K562 (cell line): ENCODE measurements at regions not wholly inside any gene's neighbourhood (a gene's known extent, or its start where the extent isn't known, plus 50 kb on each side); places are given as distances from the start of the nearest gene placed in this dataset.

Experiments used
- ATAC-seq: fragments of 200-7000 bp; cut with Tn5 transposase; 3 replicates; pipeline ENCODE4 v1.9.1; 2020; ENCODE audit warnings: moderate library complexity
- BruUV-seq: library from RNA; stranded (reverse); fragments of 400-500 nt; replicated peaks from 2 replicates; lab custom pipeline; 2021; lab: Mats Ljungman, UMichigan
- CTCF ChIA-PET: fragments of 300-600 bp; formaldehyde crosslinking; extraction: SDS; loops from one replicate; lab custom pipeline; 2021; ENCODE audit warnings: low intra/inter-chr PET ratio; lab: Yijun Ruan, JAX
- POLR2A ChIA-PET: fragments of 300-600, 350-650 bp; sonication (Branson Sonifier 250); formaldehyde crosslinking; extraction: SDS; loops from one replicate; lab custom pipeline; 2021; ENCODE audit warnings: antibody characterized with exemption, inconsistent platforms; lab: Yijun Ruan, JAX
- DNase-seq, 4 experiments: peaks; one replicate each; pipeline versions ENCODE4 v3.0.0 to v3.0.0-alpha.2; 2011 to 2018; ENCODE audit warnings: low spot score in 3 of 4, mixed read lengths in 3 of 4; ENCODE audit errors: extremely low read depth in 1 of 4
- FAIRE-seq: peaks from 2 replicates; lab custom pipeline; 2011; peaks lifted over from hg19 to GRCh38; lab: Jason Lieb, UNC
- H2AFZ ChIP-seq: 2 replicates; pipeline ENCODE4 v1.6.0; 2011; ENCODE audit warnings: low read depth, low read length, control low read depth, inconsistent platforms
- H3K27ac ChIP-seq: fragments of 200-600 bp; 3 replicates; pipeline ENCODE4 v1.8.0; 2011; ENCODE audit warnings: low read depth, mild to moderate bottlenecking, control low read depth, inconsistent platforms, low read length, moderate library complexity, mixed read lengths; ENCODE audit errors: extremely low read depth
- H3K27me3 ChIP-seq, 2 experiments: fragments of 300-600 bp in 1 of 2; 2 replicates in 1 of 2; 3 replicates in 1 of 2; pipeline versions ENCODE4 v1.6.0 to v1.8.0; 2011; ENCODE audit warnings: inconsistent platforms in 2 of 2, low read length in 2 of 2, mild to moderate bottlenecking in 1 of 2, mixed read lengths in 1 of 2, moderate library complexity in 1 of 2; ENCODE audit not compliant: control insufficient read depth in 2 of 2, insufficient read depth in 2 of 2
- H3K36me3 ChIP-seq: fragments of 300-600 bp; 3 replicates; pipeline ENCODE4 v1.8.0; 2011; ENCODE audit warnings: mild to moderate bottlenecking, low read length, inconsistent platforms; ENCODE audit not compliant: control insufficient read depth, insufficient read depth
- H3K4me1 ChIP-seq, 2 experiments: fragments of 200-600 bp in 1 of 2; replicated peaks in 1 of 2; 2 replicates in 1 of 2; 3 replicates in 1 of 2; pipeline versions ENCODE4 v1.5.1 to v1.8.0; 2011; ENCODE audit warnings: inconsistent platforms in 2 of 2, low read length in 2 of 2, mild to moderate bottlenecking in 1 of 2, mixed read lengths in 1 of 2, moderate library complexity in 1 of 2; ENCODE audit not compliant: control insufficient read depth in 2 of 2, insufficient read depth in 2 of 2
- H3K4me2 ChIP-seq: 2 replicates; pipeline ENCODE4 v1.6.1; 2011; ENCODE audit warnings: low read length, control low read depth, inconsistent platforms, mixed read lengths; ENCODE audit not compliant: insufficient read depth
- H3K4me3 ChIP-seq: fragments of 200-600 bp; sonication (generic), shearing (Covaris generic); 2 replicates; pipeline ENCODE4 v1.5.1; 2016; ENCODE audit warnings: control low read depth, inconsistent platforms
- H3K79me2 ChIP-seq: fragments of 200-600 bp; 3 replicates; pipeline ENCODE4 v1.8.0; 2011; ENCODE audit warnings: low read length, inconsistent platforms; ENCODE audit not compliant: control insufficient read depth, insufficient read depth
- H3K9ac ChIP-seq, 2 experiments: 2 replicates each; pipeline versions ENCODE4 v1.6.0 to v1.6.1; 2011; ENCODE audit warnings: low read depth in 2 of 2, low read length in 2 of 2, control low read depth in 1 of 2, inconsistent platforms in 1 of 2, mild to moderate bottlenecking in 1 of 2, mixed read lengths in 1 of 2; ENCODE audit not compliant: insufficient read depth in 1 of 2
- H3K9me1 ChIP-seq: one replicate; pipeline ENCODE4 v1.6.0; 2011; ENCODE audit warnings: inconsistent platforms, mild to moderate bottlenecking, low read length, moderate library complexity; ENCODE audit not compliant: control insufficient read depth, insufficient read depth
- H3K9me3 ChIP-seq: replicated peaks from 2 replicates; pipeline ENCODE4 v1.5.1; 2011; ENCODE audit warnings: low read depth, low read length, inconsistent platforms; ENCODE audit not compliant: control insufficient read depth, insufficient read depth
- H4K20me1 ChIP-seq: replicated peaks from 2 replicates; pipeline ENCODE4 v1.6.1; 2011; ENCODE audit warnings: low read length, inconsistent platforms, mixed read lengths; ENCODE audit not compliant: control insufficient read depth, insufficient read depth
- E2F6 ChIP-seq, 2 experiments: IDR thresholded peaks; 2 replicates each; pipeline ENCODE4 v1.6.1; 2011; ENCODE audit warnings: borderline replicate concordance in 1 of 2, control low read depth in 1 of 2, low read depth in 1 of 2, low read length in 1 of 2, mild to moderate bottlenecking in 1 of 2, mixed read lengths in 1 of 2, moderate library complexity in 1 of 2; ENCODE audit not compliant: insufficient read depth in 1 of 2, insufficient read length in 1 of 2, poor library complexity in 1 of 2, severe bottlenecking in 1 of 2; ENCODE audit errors: extremely low read depth in 1 of 2
- FUS ChIP-seq: fragments of 200-400 bp; formaldehyde crosslinking; optimal IDR thresholded peaks from 2 replicates; pipeline ENCODE3; 2017; ENCODE audit warnings: low read depth, low read length
- GTF2B ChIP-seq: IDR thresholded peaks from 2 replicates; pipeline ENCODE4 v1.6.1; 2011; ENCODE audit not compliant: insufficient read length; ENCODE audit errors: extremely low read depth
- L3MBTL2 ChIP-seq: fragments of 450-650 bp; IDR thresholded peaks from 2 replicates; pipeline ENCODE4 v1.6.1; 2016; ENCODE audit warnings: mild to moderate bottlenecking, moderate library complexity
- MEIS2 ChIP-seq: fragments of 450-650 bp; IDR thresholded peaks from 2 replicates; pipeline ENCODE4 v1.6.1; 2014; ENCODE audit warnings: mild to moderate bottlenecking; ENCODE audit not compliant: partially characterized antibody
- NCOA6 ChIP-seq: fragments of 450-650 bp; IDR thresholded peaks from 2 replicates; pipeline ENCODE4 v1.6.1; 2017; ENCODE audit warnings: mild to moderate bottlenecking
- NFATC3 ChIP-seq: fragments of 450-650 bp; IDR thresholded peaks from 2 replicates; pipeline ENCODE4 v1.6.1; 2017; ENCODE audit warnings: mild to moderate bottlenecking
- PKNOX1 ChIP-seq: fragments of 450-650 bp; IDR thresholded peaks from 2 replicates; pipeline ENCODE4 v1.6.1; 2016
- RUNX1 ChIP-seq: sonication (generic); IDR thresholded peaks from 2 replicates; pipeline ENCODE4 v1.6.1; 2016; ENCODE audit warnings: antibody characterized with exemption, low read depth
- SMC3 ChIP-seq: conservative IDR thresholded peaks from 2 replicates; pipeline ENCODE4 v1.6.1; 2011; ENCODE audit warnings: low read depth, low read length, improper control_type of control experiment; ENCODE audit not compliant: insufficient read depth
- STAT5B ChIP-seq: fragments of 250-450 bp; sonication (Bioruptor Pico); IDR thresholded peaks from 2 replicates; pipeline ENCODE4 v1.8.0; 2021; ENCODE audit warnings: mild to moderate bottlenecking, inconsistent platforms
- TAF15 ChIP-seq: fragments of 200-400 bp; formaldehyde crosslinking; IDR thresholded peaks from 2 replicates; pipeline ENCODE4 v1.6.1; 2017; ENCODE audit warnings: mild to moderate bottlenecking, low read depth, low read length, moderate library complexity
- TCFL5 ChIP-seq: fragments of 250-450 bp; sonication (Bioruptor Pico); conservative IDR thresholded peaks from 2 replicates; pipeline ENCODE4 v1.6.1; 2021; ENCODE audit warnings: mild to moderate bottlenecking, moderate library complexity, matching md5 sums
- WGBS: fragments of 100-300 bp; shearing (Covaris generic); methylation state at CpG from one replicate; pipeline ENCODE4 v1.1.6; 2016; ENCODE audit warnings: low coverage, mixed read lengths; ENCODE audit not compliant: insufficient coverage; ENCODE audit errors: missing lambda C conversion rate; 5-methylcytosine and 5-hydroxymethylcytosine counted together
- in situ Hi-C: fragments of 300-500 bp; cut with MboI; formaldehyde crosslinking; loops from 4 replicates; pipeline ENCODE4 v1.15.0; 2018; ENCODE audit warnings: inconsistent platforms, mixed read lengths
- intact Hi-C: fragments of 100-400 bp; cut with micrococcal nuclease; formaldehyde crosslinking; loops from 2 replicates; pipeline ENCODE4 v1.14.2; 2022

GRCh38 chr12:93073324-93073723 is 144.2 kb upstream of the EEA1 start (continued):
- TF ChIP-seq RUNX1, result no peak
- TF ChIP-seq NFATC3, result no peak
- peak; percentile 51 for TF ChIP-seq MEIS2
- TF ChIP-seq STAT5B (CRISPR knock-in tag), result no peak
- TF ChIP-seq GTF2B, result no peak
- TF ChIP-seq PKNOX1, result peak; percentile 62
- no peak for TF ChIP-seq TAF15
- TF ChIP-seq TCFL5 (CRISPR knock-in tag), result no peak
- TF ChIP-seq, all 486 proteins: peak for 4

- no peak for ATAC-seq
- peaks cover 0 to 10% of the 10 kb centered on the region in 2 experiments; a peak in 1 of 5 replicates for H3K4me1 ChIP-seq
- no peaks in the 10 kb centered on the region for H3K79me2 ChIP-seq
- no peaks in the 10 kb centered on the region for H3K9me3 ChIP-seq
- FAIRE-seq, result no peak
- ChIA-PET CTCF (no interaction called here), POLR2A (interaction anchor here (0.6 kb wide), 1 partner anchor 239 kb away, joined by 3 read pairs; no protein-coding TSS in a partner anchor)
- no peak overlapping the region for H3K9ac ChIP-seq
- no peaks in the 10 kb centered on the region for H3K9me1 ChIP-seq
- DNase-seq, result no peak
- TF ChIP-seq SMC3, result no peak
- peak in 1 of 2 experiments; percentile 39 for TF ChIP-seq E2F6 (IDR thresholded peaks at IDR 0.05; ENCODE audit: borderline replicate concordance in 1 of 2, extremely low read depth in 1 of 2, insufficient read depth in 1 of 2, insufficient read length in 1 of 2, low read depth in 1 of 2, low read length in 1 of 2, poor library complexity in 1 of 2, severe bottlenecking in 1 of 2)
- no peak for TF ChIP-seq FUS
- TF ChIP-seq L3MBTL2, result peak; percentile 41; the same call in 1 of the 2 replicates
- TF ChIP-seq NCOA6, result no peak
- H3K36me3 ChIP-seq, result no peaks in the 10 kb centered on the region
- H2AFZ ChIP-seq, result no peak overlapping the region
- no TSS peak for BruUV-seq
- intact Hi-C loops, result no loop called here
- H3K4me2 ChIP-seq, result no peak overlapping the region
- in situ Hi-C loops, result no loop called here
- no peaks in the 10 kb centered on the region for H4K20me1 ChIP-seq
- WGBS, result 9% methylated on average over 1 of the region's 1 CpG
- no peaks in the 10 kb centered on the region for H3K27me3 ChIP-seq
- H3K27ac ChIP-seq, result no peak overlapping the region
- no peak overlapping the region for H3K4me3 ChIP-seq
These were observed 149.0 kb upstream of the EEA1 start for GRCh38 chr12:93078059-93078458.
